Stimulated activated CD8-positive, alpha-beta memory T cell treated with anti-CD3 and anti-CD28 coated beads, Interleukin-4, amount 100 ng/mL, for 1 hour (primary cell): ENCODE measurements at regions not wholly inside any gene's neighbourhood (a gene's known extent, or its start where the extent isn't known, plus 50 kb on each side); places are given as distances from the start of the nearest gene placed in this dataset.
"Not testable (repeated sequence)": the region's sequence is repeated elsewhere in the genome, so short reads cannot be mapped to it uniquely, and the experiment has no call there.

Source experiments
- DNase-seq, 2 donors: peaks; one replicate each; pipeline ENCODE4 v3.0.0-alpha.2; 2020; ENCODE audit warnings: low read depth in 2 of 2, low spot score in 1 of 2

DNA sequence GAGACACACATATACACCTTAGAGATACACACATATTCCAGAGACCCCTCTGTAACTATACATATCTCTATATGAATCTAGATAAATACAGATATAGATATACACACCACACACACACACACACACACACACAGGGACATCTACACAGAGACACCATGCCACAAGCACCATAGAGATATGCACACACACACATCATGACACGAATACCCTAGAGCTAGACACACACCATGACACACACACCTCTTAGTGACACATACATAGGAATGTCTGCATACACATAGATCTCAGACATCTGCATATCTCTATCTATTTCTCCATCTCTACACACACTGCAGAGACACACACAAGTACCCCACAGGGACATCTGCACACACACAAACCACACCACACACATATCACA, 270.0 kb downstream of the CYRIA start:
- DNase-seq, result no peak

DNA sequence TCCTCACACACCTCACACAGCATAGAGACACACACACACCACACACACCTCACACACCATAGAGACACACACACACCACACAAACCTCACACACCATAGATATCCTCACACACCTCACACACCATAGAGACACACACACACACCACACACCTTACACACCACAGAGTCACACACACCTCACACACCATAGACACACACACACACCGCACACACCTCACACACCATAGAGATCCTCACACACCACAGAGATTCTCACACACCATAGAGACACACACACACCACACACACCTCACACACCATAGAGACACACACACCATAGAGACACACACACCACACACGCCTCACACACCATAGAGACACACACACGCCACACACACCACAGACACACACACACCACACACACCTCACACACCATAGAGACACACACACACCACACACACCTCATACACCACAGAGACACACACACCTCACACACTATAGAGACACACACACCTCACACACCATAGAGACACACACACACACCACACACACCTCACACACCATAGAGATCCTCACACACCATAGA, 270.6 kb downstream of the CYRIA start:
- DNase-seq, result no peak

DNA sequence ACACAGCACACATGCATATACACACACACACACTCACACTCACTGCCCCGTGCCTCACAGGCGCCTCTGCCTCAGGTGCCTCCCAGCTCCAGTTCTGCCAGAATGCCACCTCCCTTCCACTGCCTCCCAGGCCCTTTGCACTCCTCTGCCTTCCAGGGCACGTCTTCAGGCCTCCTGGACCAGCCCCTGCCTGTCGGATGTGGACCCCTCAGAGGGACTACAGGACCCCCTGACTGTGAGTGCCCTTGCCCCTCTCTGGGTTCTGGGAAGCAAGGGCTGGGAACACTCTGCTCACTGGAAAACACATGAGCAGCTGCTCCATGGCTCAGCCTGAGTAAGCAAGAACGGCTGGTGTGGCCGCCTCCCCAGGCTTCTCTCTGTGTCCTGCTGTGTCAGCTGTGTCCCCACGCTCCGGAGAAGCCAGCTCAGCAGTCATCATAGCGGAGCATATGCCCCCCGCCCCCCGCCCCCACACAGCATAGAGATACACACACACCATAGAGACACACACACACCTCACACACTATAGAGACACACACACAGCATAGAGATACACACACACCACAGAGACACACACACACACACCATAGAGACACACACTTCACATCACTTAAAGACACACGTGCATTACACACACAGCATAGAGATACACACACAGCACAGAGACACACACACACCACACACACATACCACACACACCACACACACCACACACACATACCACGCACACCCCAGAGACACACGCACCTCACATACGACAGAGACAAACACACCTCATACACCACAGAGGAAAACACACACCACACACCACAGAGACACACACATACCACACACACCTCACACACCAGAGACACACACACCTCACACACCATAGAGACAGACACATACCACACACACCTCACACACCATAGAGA, 271.3 kb downstream of the CYRIA start:
- no peak for DNase-seq

DNA sequence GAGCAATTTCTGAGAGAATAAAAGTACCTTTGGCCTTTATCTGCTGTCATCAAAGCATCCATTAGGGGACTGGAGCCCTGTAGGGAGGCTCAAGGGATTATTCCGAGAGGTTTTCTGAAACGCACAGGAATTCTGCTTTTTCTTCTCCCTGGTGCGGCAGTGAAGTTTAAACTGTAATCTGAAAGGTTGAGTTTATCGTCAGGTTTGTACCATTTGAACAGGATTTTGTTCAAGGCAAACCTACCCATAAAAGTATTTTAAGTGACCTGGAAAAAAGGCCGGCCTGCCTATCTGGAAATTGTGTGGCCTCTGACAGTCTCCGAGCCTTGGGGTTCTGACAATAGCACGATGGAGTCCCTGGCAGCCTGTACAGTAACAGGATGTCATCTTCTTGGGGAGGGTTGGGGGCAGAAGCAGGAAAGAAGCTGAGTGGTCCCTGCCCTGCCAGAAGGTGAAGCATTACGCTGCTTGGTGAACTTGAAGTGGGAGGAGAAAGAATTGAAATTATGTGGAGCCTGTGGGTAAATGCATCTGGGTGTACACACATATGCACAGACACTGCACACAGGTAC, 272.0 kb downstream of the CYRIA start:
- DNase-seq, result no peak

DNA sequence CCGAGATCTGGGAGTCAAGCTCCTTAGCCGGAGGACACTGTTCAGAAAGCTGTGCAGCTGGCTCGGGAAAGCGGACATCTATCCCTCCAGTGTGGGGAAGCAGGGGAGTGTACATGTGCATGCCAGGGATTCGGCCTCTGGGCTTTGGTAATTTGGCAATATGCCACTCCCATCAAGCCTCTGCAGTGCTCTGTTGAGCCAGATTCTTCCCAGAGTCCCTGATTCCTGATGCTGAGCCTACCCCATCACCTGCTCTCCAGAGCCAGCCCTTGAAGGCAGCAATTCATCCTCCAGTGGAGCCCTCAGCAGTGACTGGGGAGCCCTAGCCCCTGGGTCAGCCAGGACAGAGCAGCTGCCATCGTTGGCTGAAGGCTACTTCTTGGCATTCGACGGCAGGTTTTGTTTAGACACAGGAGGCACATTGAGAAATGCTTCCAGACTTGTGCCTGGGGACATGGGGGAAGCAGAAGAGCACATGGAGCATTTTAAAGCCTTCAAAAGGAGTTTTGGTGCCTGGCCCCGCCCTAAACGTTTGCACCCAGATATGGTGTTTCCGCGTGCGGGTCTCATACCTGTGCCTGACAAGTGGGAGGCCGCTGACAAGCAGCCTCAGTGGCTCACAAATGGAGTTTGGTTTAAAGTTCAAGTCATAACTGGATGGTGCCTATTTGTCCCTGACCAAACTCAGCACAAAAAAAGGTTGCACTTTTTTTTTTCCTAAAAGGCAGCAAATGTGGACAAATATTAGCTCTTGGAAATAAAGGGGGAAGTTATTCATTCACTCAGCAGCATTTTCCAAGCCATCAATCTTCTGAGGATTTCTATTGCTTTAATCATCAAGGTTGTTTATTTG, 272.8 kb downstream of the CYRIA start:
- no peak for DNase-seq

DNA sequence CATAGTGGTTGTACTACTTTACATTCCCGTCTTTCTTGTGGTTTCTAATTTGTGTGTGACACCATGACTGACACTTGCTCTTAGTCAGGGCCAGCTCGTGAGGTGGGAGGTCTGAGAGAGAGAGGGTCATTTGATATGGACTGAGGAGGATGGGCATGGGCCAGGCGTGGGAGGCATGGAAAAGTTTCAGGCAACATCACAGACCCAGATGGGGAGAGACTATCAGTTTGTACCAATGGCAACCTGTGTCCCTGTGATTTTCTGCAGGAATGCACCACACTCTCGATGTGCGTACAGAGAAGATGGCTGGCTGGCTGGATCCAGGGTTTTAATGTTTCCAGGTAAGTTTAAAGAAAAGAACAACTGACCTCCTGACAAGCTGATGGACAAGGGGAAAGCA, 273.6 kb downstream of the CYRIA start:
- no peak for DNase-seq

DNA sequence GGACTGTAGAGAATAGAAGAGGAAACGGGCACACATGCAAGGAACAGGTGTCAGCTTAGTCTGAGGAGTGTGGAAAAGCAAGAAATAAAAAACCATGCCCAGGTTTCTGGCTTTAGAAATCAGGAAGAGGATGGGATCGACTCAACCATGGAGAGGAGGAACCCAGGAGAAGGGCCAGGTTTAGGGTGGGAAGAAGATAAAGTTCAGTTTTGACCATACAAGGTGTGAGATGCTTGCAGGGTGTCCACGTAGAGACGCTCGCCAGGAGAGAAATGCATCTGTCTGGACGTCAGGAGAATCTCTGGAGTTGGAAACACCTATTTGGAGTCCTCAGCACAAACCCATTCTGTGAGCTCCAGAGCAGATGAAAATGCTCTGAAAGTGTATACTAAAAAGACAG, 275.1 kb downstream of the CYRIA start:
- DNase-seq, result no peak

DNA sequence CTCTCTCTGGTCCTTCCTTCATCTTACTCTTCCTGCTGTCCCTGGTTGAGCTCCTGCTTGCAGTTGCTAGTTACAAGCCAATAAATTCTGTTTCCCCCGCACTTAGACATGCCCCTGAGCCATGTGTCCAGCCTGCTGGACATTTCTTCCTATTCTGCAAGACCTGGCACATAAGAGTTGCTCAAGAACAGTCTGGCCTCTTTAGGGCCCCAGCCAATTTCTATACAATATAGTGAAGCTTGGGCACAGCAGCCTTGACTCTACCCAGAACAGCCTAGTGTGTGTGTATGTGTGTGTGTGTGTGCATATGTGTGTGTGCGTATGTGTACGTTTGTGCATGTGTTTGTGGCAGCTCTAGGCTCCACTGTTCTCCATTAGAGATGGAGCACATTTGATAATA, 276.0 kb downstream of the CYRIA start:
- DNase-seq, result no peak

DNA sequence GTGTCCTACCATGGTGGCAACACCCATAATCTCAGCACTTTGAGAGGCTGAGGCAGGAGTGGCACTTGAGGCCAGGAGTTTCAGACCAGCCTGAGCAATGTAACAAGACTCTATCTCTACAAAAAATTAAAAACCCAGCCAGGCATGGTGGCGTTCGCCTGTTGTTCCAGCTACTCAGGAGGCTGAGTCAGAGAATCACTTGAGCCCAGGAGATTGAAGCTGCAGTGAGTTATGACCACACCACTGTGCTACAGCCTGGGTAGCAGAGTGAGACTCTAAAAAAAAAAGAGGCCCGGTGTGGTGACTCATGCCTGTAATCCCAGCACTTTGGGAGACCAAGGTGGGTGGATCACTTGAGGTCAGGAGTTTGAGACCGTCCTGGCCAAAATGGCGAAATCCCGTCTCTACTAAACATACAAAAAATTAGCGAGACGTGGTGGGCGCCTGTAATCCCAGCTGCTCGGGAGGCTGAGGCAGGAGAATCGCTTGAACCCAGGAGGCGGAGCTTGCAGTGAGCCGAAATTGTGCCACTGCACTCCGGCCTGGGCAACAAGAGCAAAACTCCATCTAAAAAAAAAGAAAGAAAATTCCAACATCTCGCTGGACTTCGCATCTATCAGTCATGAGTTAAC, 277.3 kb downstream of the CYRIA start:
- not testable (repeated sequence) for DNase-seq

DNA sequence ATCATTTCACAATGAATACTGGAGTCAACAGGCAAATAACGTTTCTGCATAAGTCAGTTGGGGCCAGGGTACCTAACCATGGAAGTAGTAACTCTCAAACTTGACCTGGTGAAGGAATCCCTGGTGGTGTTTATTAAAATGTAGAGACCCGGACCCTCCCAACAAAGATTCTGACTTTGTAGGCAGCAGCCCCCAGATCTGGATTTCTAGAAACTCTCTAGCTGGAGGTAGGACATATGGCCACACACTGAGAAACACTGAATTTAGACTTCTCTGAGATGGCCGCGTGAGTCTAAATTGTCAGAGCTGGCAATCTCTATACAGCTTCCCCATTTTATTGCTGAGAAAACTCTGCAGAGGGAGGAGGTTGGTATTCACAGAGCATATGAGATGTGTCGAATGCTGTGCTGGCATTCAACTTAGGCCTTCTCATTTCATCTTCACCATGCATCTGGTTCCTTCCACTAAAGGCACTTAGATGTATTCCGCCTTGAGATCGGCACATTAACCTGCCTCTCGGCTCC, 278.1 kb downstream of the CYRIA start:
- no peak for DNase-seq

DNA sequence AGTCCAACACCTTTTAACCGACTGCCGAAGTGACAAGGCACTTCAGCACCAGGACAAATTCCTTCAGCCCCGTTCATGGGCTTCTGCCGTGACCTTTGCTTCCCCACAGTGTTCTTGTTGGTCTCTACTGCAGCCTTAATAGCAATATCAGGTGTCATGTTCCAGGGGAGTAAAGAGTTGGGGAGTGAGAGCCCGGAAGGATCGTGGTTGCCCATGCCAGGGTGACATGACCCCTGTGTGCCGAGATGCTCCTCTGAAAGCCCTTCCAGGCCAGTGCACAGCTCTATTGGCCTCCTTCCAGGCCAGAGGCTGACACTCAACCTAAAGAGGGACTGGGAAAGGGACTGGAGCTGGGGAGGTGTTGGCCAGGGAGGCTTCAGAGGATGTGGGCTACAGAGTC, 279.2 kb downstream of the CYRIA start:
- DNase-seq, result no peak

DNA sequence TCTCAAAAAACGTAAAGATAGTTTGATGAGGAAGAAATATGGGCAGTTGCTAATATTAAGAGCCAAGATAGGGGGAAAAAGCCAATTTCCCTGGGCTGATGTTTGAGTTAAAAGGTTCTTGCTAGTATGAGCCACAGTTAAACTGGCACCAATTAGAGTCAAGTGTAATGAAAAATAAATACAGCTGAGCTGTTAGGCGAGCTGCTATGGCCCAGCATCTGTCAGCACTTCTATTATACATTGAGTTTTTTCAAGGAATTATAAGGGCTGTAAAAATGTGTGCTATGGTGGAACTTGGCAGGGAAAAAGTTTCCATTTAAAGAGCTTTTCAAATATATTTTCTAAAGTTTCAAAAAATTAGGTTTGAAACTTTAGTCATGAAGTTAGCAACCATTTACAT, 279.6 kb downstream of the CYRIA start:
- DNase-seq, result no peak

DNA sequence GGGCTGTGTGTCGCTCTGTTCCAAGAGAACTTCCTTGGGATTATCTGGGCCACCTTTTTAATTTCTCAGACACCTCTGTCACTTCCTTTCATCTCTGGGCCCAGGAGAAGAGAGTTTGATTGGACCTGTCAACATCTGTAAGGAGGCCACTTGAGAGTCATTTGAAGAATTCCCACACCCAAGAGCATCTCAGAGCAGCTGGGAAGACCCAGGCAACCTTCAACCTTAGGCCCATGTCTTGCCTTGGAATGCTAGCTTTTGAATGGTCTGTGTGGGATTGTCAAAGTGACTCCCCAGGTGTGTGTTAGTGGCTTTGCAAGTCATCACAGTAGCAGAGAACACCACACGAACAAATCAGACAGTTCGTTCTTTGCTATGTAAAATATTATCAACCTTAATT, 280.3 kb downstream of the CYRIA start:
- DNase-seq, result no peak

DNA sequence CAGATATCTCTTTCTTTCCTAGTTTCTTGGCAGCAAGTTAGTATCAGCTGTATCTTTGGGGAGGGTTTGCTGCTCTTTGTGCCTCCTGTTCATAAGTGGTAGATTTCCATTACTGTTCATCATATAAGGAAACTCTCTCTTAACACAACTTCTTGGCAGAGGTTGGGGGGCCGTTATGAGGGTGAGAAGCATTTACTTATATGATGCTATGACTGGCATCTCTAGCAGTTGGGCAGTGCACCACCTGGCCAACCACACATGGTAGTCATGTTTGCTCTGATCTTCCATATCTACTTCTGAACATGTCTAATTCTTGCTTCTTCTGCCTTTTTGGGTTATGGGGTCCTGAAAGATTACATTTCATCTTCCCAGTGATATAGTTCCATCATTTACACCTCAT, 282.2 kb downstream of the CYRIA start:
- no peak for DNase-seq

DNA sequence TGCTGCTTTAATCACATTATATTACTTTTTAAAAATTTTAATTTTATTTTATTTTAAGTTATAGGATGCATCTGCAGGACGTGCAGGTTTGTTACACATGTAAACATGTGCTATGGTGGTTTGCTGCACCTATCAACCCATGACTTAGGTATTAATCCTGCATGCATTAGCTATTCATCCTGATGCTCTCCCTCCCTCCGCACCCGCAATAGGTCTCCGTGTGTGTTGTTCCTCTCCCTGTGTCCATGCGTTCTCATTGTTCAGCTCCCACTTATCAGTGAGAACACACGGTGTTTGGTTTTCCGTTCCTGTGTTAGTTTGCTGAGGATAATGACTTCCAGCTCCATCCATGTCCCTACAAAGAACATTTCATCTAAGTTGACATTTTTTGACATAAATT, 283.2 kb downstream of the CYRIA start:
- DNase-seq, result no peak

DNA sequence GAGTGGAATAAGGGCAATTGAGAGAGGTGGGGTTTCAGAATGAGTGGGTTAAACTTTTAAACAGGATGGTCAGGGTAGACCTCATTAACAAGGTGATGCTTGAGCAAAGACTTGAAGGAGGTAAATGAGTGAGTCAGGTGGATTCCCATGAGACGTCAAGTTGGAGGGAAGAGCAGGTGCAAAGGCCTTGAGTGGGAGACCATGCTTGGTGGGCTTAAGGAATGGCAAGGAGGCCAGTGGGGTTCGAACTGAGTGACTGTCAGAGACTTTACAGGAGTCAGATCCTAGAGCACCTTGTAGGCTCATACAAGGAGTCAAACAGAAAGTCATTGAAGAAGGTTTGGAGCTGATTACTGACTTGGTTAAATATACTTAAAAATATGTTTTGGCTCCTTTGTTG, 284.1 kb downstream of the CYRIA start:
- no peak for DNase-seq

DNA sequence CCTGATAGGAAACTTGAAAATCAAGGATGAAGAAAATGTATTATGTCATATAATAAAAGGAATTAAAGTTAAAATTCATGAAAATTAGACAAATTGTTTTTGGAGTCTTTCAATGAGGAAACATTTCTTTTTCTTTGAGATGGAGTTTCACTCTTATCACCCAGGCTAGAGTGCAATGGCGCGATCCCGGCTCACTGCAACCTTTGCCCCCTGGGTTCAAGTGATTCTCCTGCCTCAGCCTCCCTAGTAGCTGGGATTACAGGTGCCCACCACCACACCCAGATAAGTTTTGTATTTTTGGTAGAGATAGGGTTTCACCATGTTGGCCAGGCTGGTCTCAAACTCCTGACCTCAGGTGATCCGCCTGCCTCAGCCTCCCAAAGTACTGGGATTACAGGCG, 285.7 kb downstream of the CYRIA start:
- not testable (repeated sequence) for DNase-seq

DNA sequence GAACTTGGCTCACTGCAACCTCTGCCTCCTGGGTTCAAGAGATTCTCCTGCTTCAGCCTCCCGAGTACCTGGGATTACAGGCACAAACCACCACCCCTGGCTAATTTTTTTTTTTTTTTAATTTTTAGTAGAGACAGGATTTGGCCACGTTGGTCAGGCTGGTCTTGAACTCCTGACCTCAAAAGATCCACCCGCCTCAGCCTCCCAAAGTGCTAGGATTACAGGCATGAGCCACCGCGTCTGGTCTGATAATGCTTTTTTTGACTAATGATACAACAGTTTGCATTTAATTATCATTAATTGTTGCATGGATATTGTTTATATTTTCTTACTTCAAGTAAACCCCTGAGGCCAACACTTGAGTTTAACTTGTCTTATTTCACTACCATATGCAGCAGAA, 286.6 kb downstream of the CYRIA start:
- not testable (repeated sequence) for DNase-seq

DNA sequence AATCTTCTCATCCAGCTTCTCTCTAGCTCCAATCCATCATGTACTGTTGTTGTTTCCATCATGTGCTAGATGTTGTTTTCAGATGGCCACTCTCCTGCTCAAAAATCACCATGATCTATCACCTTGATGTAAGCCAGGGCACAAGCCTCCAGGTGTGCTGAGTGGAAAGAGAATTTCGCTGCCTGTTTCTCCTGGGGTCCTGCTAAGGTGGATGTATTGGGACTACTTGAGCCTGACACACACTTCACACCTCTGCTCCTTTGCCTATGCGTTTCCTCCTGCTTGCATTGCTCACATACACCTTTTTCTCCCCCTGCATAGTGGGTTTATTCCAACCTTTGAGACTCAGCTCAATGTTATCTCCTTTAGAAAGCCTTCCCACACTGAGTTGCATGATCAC, 287.6 kb downstream of the CYRIA start:
- DNase-seq, result no peak

DNA sequence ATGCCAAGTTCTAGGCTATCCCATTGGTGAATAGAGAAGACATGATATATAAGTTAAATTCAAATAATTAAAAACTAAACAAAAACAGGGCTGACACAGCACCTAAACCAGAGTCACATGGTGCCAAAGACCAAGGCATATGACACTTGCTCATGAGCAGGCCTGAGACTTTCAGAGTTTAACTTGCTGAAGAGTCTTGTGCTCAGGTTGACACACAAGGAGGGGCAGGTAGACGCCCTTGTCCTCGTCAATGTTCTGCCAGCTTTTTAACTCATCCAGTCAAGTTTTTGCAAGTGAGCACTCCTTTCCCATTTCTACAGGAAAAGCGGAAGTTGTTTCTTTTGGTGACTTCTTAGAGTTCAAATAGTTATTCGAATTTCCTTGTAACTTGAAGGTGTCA, 289.7 kb downstream of the CYRIA start:
- DNase-seq, result no peak

DNA sequence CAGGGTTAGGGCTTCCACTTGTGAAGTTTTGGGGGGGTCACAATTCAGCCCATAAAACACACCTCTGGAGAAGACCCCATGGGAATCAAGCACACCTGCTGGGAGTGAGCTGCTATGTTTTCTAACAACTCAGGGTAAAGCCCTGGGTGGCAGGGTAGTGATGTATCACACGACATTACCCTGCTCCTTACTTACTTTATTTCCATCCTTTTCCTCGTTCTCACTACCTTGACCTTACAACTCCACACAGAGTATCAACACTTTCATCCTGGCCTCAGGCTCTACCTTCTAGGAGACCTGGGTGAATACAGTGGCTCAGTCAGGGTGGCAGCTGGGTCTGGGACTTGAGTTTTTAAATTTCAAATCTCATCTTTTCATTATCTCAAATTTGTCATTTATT, 290.3 kb downstream of the CYRIA start:
- no peak for DNase-seq
